ENCODE measurements at regions not wholly inside any gene's neighbourhood (a gene's known extent, or its start where the extent isn't known, plus 50 kb on each side); places are given as distances from the start of the nearest gene placed in this dataset.
"Not testable (repeated sequence)": the region's sequence is repeated elsewhere in the genome, so short reads cannot be mapped to it uniquely, and the experiment has no call there.

DNA sequence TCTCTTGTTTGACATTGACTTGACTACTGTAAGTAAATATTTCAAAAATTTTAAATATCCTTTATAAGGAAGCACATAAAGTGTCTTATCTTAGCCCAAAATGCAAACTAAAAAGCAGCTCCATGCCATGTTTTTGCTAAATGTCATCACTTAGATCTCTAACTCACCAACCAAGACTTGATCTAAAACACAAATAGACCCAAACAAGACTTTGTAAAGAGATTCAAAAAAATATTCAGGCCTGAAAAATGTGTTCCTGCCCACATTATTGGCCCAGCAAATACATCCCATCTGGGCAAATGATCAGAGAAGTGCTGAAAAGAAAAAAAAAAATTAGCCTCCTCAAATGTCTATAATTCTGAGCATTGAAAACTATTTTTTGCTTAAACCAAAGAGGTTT is 187.6 kb downstream of the MREG start:
- TF ChIP-seq, protein P1, sequence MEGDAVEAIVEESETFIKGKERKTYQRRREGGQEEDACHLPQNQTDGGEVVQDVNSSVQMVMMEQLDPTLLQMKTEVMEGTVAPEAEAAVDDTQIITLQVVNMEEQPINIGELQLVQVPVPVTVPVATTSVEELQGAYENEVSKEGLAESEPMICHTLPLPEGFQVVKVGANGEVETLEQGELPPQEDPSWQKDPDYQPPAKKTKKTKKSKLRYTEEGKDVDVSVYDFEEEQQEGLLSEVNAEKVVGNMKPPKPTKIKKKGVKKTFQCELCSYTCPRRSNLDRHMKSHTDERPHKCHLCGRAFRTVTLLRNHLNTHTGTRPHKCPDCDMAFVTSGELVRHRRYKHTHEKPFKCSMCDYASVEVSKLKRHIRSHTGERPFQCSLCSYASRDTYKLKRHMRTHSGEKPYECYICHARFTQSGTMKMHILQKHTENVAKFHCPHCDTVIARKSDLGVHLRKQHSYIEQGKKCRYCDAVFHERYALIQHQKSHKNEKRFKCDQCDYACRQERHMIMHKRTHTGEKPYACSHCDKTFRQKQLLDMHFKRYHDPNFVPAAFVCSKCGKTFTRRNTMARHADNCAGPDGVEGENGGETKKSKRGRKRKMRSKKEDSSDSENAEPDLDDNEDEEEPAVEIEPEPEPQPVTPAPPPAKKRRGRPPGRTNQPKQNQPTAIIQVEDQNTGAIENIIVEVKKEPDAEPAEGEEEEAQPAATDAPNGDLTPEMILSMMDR (IDR thresholded peaks at IDR 0.05; ENCODE audit: low read depth, low read length): no peak
- H3K4me3 ChIP-seq (ENCODE audit: low read depth, low read length): no peak overlapping the region

DNA sequence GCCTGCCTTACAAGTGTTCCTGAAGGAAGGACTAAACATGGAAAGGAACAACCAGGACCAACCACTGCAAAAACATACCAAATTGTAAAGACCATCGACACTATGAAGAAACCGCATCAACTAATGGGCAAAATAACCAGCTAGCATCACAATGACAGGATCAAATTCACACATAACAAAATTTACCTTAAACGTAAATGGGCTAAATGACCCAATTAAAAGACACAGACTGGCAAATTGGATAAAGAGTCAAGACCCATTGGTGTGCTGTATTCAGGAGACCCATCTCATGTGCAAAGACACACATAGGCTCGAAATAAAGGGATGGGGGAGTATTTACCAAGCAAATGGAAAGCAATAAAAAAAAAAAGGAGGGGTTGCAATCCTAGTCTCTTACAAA is 192.1 kb downstream of the MREG start:
- not testable (repeated sequence) for H3K4me3 ChIP-seq (ENCODE audit: low read depth, low read length)

DNA sequence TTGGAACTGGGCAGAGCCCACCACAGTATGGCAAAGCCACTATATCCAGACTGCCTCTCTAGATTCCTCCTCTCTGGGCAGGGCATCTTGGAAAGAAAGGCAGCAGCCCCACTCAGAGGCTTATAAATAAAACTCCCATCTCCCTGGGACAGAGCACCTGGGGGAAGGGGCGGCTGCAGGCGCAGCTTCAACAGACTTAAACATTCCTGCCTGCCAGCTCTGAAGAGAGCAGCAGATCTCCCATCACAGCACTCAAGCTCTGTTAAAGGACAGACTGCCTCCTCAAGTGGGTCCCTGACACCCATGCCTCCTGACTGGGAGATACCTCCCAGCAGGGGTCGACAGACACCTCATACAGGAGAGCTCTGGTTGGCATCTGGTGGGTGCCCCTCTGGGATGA is 193.6 kb downstream of the MREG start:
- H3K4me3 ChIP-seq (ENCODE audit: low read depth, low read length): not testable (repeated sequence)

DNA sequence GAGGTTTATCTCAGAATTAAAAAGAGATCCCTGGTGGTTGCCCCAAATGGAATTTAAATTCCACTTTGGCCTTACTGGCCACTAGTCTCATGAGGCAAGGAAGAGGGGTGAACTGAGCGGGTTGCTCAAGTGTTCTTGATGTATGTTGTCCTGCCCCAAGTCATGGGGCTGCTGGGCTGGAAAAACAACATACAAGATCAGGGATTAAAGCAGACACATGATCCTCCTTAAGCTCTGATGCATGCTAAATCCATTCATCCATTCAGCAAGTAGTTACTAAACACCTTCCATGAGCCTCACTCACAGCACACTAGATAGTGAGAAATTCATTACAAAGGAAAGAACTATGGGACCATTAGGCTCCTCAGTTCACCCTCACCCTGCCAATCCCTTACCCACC is 196.3 kb downstream of the MREG start:
- H3K4me3 ChIP-seq (ENCODE audit: low read depth, low read length): no peak overlapping the region
- TF ChIP-seq, protein P1 (IDR thresholded peaks at IDR 0.05; ENCODE audit: low read depth, low read length): no peak

DNA sequence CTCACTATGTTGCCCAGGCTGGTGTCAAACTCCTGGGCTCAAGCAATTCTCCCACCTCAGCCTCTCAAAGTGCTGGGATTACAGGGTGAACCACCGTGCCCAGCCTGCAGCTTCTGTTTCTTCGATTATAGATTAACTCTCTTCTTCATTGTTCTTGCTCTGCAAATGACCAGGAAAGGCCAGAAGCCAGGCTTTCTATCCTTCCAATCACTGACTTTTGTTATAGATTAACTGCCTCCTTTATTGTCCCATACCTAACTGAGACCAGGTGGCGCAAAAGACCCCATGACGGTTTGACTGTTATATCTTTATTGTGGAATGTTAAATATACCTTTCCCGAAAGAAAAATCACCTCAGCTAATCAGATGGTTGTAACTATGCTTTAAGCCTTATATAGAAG is 196.9 kb downstream of the MREG start:
- TF ChIP-seq, protein P1 (IDR thresholded peaks at IDR 0.05; ENCODE audit: low read depth, low read length): no peak
- H3K4me3 ChIP-seq (ENCODE audit: low read depth, low read length): no peak overlapping the region

DNA sequence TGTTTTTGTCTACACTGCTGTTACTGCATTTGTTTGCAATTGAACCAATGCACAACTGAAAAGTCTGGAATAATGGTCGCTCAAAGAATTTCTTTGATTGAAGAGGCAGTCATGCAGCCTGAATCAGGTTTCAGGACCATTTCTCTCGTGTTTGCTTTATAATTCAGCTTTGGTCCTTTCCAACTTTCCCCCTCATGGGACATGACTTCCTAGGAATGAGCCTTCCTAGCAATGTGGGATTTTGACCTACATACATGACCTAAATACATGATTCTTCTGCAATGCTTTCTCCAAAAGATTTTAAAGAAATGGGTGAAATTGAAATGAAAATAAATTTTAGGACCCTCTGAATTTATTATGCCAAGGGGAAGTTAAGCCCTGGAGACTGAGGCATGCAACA is 197.4 kb downstream of the MREG start:
- TF ChIP-seq, protein P1 (IDR thresholded peaks at IDR 0.05; ENCODE audit: low read depth, low read length): no peak
- H3K4me3 ChIP-seq (ENCODE audit: low read depth, low read length): no peak overlapping the region

DNA sequence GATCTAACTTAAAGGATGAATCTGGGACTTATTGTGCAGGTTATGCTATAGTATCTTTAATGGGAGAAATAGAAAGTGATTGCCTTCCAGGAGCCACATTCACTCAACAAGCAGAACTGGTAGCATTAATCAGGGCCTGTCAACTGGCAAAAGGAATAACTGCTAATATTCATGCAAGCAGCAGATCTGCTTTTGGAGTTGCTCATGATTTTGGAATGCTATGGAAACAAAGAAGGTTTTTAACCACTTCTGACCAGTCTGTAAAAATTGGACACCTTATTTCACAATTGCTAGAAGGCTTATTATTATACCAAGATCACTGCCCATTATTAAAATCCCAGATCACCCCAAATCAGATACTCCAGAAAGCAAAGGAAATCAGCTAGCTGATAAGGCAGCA is 200.4 kb downstream of the MREG start:
- TF ChIP-seq, protein P1 (IDR thresholded peaks at IDR 0.05; ENCODE audit: low read depth, low read length): no peak
- H3K4me3 ChIP-seq (ENCODE audit: low read depth, low read length): no peak overlapping the region

DNA sequence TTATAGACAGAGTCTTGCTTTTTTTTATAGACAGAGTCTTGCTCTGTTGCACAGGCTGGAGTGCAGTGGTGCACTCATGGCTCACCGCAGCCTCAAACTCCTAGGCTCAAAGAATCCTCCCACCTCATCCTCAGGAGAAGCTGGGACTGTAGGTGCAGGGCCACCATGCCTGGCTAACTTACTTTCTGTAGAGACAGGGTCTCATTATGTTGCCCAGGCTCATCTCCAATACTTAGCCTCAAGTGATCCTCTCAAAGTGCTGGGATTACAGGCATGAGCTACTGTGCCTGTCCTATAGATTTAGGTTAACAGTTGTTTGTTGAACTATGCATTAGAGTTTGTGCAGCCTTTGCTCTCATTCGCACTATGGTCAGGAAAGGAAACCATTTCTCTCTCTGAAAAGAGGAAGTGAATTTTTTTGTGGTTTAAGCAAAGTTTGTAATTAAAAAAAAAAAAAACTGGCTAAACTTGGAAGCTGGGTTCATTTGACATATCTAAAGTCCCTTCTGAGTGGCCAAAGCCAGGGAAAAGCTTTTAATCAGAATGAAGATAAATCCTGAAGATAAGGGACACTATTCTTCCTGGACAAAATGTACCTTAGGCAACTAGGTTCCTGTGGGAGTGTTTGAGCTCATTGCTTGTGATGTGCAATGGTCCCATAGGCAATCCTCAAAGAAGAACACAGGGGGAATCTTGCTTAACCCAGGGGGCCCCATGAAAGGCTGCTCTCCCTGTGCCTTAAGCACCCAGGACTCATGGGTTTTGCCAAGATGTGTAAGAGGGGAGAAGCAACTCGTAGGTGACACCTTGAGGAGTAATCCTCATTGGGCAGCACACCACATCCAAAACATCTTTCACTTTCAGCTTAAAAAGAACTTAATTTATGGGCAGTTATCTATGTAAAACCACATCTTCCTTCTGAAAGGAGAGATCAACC is 201.7 kb downstream of the MREG start:
- H3K4me3 ChIP-seq (ENCODE audit: low read depth, low read length): no peak overlapping the region
- TF ChIP-seq, protein P1 (IDR thresholded peaks at IDR 0.05; ENCODE audit: low read depth, low read length): no peak

All from WI38 (cell line).